ENCODE measurements at regions not wholly inside any gene's neighbourhood (a gene's known extent, or its start where the extent isn't known, plus 50 kb on each side); places are given as distances from the start of the nearest gene placed in this dataset.
"Not testable (repeated sequence)": the region's sequence is repeated elsewhere in the genome, so short reads cannot be mapped to it uniquely, and the experiment has no call there.

DNA sequence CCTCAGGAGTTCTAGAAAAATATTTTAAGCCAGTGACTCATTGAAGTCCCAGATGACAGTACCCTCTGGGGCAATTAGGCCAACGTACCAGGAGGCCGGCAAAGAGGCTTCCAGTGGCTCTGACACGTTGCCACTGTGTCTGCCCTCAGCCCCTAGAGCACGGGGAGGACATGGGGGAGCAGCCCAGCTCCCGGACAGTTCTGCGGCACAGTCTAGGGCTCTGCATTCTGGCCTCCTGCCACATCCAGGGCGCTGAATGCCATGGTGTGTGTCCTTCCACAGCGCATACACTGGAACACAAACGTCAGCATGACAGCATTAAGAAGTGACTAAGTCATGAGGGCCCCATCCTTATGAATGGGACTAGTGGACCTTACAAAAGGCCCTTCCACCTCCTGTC is 156.2 kb downstream of the RNASET2 start:
- DNase-seq (ENCODE audit: low read depth): no peak
- H3K4me3 ChIP-seq (ENCODE audit: low read depth, low read length): no peak overlapping the region
- TF ChIP-seq, protein P1, sequence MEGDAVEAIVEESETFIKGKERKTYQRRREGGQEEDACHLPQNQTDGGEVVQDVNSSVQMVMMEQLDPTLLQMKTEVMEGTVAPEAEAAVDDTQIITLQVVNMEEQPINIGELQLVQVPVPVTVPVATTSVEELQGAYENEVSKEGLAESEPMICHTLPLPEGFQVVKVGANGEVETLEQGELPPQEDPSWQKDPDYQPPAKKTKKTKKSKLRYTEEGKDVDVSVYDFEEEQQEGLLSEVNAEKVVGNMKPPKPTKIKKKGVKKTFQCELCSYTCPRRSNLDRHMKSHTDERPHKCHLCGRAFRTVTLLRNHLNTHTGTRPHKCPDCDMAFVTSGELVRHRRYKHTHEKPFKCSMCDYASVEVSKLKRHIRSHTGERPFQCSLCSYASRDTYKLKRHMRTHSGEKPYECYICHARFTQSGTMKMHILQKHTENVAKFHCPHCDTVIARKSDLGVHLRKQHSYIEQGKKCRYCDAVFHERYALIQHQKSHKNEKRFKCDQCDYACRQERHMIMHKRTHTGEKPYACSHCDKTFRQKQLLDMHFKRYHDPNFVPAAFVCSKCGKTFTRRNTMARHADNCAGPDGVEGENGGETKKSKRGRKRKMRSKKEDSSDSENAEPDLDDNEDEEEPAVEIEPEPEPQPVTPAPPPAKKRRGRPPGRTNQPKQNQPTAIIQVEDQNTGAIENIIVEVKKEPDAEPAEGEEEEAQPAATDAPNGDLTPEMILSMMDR (IDR thresholded peaks at IDR 0.05; ENCODE audit: insufficient read depth, low read depth, low read length, missing control alignments): no peak

DNA sequence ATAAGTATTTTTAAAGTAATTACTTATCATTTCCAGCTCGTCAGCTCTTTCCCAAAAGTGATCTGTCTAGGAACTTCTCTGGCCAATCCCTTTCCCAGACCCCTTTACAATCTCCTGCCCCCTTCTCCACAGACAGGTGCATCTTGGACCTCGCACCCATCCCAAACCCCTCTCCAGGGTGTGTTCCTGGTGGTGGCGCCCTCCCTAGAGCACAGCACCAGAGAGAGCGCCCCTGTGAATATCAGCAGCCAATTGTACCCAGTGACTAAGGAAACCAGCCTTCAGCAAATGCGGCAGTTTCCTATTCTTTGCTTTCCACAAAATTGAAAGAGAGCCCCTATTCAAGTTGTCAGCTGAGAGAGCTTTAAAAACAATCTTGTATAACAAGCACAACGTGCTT is 157.7 kb downstream of the RNASET2 start:
- H3K4me3 ChIP-seq (ENCODE audit: low read depth, low read length): no peak overlapping the region
- DNase-seq (ENCODE audit: low read depth): no peak
- TF ChIP-seq, protein P1 (IDR thresholded peaks at IDR 0.05; ENCODE audit: insufficient read depth, low read depth, low read length, missing control alignments): no peak

DNA sequence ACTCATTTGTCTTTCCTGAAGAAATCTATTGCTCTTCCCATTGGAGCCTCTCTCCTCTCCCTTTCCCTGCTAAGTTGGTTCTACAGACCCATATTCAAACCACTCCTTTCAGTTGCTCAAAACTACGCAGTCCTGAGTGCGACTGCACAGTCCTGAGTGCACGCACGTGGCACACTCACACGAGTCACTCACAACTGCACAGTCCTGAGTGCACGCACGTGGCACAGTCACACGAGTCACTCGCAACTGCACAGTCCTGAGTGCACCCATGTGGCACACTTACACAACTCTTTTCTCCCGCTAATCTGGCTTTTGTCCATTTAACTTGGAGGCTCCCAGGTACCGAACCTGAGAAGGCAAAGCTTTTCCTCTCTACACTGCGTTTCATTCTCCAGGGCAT is 159.7 kb downstream of the RNASET2 start:
- no peak overlapping the region for H3K4me3 ChIP-seq (ENCODE audit: low read depth, low read length)
- no peak for DNase-seq (ENCODE audit: low read depth)
- TF ChIP-seq, protein P1 (IDR thresholded peaks at IDR 0.05; ENCODE audit: insufficient read depth, low read depth, low read length, missing control alignments): no peak

DNA sequence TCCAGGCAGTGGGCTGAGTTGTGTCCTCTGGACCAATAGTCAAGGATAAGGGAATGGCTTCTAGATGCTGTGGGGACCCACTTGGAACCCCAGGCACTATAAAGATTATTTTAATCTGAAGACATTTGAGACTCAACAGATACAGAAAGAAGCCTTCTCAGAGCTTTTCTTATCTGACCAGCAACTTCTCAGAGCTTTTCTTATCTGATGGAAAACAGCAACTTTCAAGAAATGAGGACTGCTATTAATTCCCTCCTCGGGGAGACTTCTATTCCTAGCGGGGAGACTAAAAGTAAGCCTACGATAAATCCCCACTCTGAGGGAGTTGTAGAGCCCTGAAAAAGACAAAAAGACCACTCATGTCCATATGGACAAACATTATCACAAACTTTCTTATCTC is 160.5 kb downstream of the RNASET2 start:
- TF ChIP-seq, protein P1 (IDR thresholded peaks at IDR 0.05; ENCODE audit: insufficient read depth, low read depth, low read length, missing control alignments): no peak
- no peak for DNase-seq (ENCODE audit: low read depth)

DNA sequence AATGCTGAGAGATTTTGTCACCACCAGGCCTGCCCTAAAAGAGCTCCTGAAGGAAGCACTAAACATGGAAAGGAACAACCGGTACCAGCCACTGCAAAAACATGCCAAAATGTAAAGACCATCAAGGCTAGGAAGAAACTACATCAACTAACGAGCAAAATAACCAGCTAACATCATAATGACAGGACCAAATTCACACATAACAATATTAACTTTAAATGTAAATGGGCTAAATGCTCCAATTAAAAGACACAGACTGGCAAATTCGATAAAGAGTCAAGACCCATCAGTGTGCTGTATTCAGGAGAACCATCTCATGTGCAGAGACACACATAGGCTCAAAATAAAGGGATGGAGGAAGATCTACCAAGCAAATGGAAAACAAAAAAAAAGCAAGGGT is 163.8 kb upstream of the RPS6KA2 start:
- not testable (repeated sequence) for H3K4me3 ChIP-seq (ENCODE audit: low read depth, low read length); DNase-seq (ENCODE audit: low read depth)

More for the DNA sequence above, 160.5 kb downstream of the RNASET2 start:
- no peak overlapping the region for H3K4me3 ChIP-seq (ENCODE audit: low read depth, low read length)

DNA sequence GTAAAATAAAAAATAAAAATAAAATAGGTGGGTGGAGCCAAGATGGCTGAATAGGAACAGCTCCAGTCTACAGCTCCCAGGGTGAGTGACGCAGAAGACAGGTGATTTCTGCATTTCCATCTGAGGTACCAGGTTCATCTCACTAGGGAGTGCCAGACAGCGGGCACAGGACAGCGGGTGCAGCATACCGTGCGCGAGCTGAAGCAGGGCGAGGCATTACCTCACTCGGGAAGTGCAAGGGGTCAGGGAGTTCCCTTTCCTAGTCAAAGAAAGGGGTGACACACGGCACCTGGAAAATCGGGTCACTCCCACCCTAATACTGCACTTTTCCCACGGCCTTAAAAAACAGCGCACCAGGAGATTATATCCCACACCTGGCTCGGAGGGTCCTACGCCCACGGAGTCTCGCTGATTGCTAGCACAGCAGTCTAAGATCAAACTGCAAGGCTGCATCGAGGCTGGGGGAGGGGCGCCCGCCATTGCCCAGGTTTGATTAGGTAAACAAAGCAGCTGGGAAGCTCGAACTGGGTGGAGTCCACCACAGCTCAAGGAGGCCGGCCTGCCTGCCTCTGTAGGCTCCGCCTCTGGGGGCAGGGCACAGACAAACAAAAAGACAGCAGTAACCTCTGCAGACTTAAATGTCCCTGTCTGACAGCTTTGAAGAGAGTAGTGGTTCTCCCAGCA is 161.9 kb upstream of the RPS6KA2 start:
- not testable (repeated sequence) for H3K4me3 ChIP-seq (ENCODE audit: low read depth, low read length); DNase-seq (ENCODE audit: low read depth)

DNA sequence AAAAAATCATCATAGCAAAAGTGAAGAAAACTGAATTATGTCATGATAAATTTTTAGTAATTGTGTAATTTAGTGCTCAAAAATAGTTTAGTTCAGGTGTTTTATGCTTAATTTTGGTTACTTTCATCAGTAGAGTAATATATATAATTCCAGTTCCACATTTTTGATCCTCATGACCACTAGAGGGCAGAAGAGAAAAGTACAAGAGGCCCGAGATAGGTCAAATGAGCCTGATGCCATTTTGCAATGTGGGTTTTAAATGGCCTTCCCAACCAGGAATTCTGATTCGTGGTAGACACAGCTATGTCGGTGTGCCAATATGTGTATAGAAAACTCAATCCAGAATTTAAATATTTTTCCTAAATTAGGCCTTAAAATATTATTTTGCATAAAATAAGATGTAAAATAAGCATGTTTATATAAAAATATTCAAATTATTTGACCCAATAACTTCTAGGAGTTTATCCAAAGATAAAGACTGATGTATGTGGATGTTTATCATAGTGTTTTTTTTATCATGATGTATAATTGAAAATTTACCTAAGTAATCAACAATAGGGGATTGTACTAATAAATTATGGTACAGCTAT is 159.7 kb upstream of the RPS6KA2 start:
- TF ChIP-seq, protein P1 (IDR thresholded peaks at IDR 0.05; ENCODE audit: insufficient read depth, low read depth, low read length, missing control alignments): peak; percentile 54
- H3K4me3 ChIP-seq (ENCODE audit: low read depth, low read length): no peak overlapping the region
- DNase-seq (ENCODE audit: low read depth): peak; percentile 75

DNA sequence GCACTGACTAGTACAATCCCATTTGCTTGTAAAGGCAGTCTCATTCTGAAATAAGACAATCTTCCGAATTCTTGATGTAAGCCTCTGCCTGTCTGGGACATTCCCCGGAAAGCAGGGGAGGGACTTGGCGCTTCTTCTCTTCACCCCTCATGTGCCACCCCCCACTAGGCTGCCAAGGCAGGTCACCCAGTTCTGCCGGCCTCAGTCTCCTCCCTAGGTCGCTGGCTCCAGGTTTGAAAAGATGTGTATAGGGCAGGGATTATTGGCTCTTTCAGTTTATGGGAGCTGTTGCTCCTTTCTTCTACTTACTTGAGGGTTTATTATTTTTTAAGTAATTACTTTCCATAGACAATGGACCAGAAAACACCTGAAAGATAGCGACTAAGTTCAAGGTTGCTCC is 158.1 kb upstream of the RPS6KA2 start:
- no peak for DNase-seq (ENCODE audit: low read depth)
- H3K4me3 ChIP-seq (ENCODE audit: low read depth, low read length): no peak overlapping the region
- TF ChIP-seq, protein P1 (IDR thresholded peaks at IDR 0.05; ENCODE audit: insufficient read depth, low read depth, low read length, missing control alignments): no peak

Data from GM12865 (cell line).